ENCODE measurements at regions not wholly inside any gene's neighbourhood (a gene's known extent, or its start where the extent isn't known, plus 50 kb on each side); places are given as distances from the start of the nearest gene placed in this dataset.

GRCh38 chr2:150974864-150975263 is 286.8 kb downstream of the RBM43 start:
- no peak for TF ChIP-seq POLR2A (IDR thresholded peaks at IDR 0.05)
- no peak for TF ChIP-seq CTCF (IDR thresholded peaks at IDR 0.05)
- no peak for TF ChIP-seq EP300 (IDR thresholded peaks at IDR 0.05)
- no peak for TF ChIP-seq POLR2AphosphoS5 (IDR thresholded peaks at IDR 0.05)

All from gastroesophageal sphincter (tissue), 3 donors.